Endothelial cell of umbilical vein (primary cell): ENCODE measurements at regions not wholly inside any gene's neighbourhood (a gene's known extent, or its start where the extent isn't known, plus 50 kb on each side); places are given as distances from the start of the nearest gene placed in this dataset.
"Not testable (repeated sequence)": the region's sequence is repeated elsewhere in the genome, so short reads cannot be mapped to it uniquely, and the experiment has no call there.

Source experiments
- BruUV-seq: library from RNA; stranded (reverse); fragments of 400-500 nt; replicated peaks from 2 replicates; lab custom pipeline; 2021; lab: Mats Ljungman, UMichigan
- CTCF ChIA-PET: fragments of 300-600, 350-600 bp; sonication (Branson Sonifier 250); formaldehyde crosslinking; loops from one replicate; lab custom pipeline; 2021; ENCODE audit warnings: antibody characterized with exemption, inconsistent platforms; lab: Charles Lee
- POLR2A ChIA-PET: fragments of 300-600, 350-600 bp; sonication (Branson Sonifier 250); formaldehyde crosslinking; loops from one replicate; lab custom pipeline; 2021; ENCODE audit warnings: antibody characterized with exemption, inconsistent platforms; lab: Charles Lee
- DNase-seq: peaks from one replicate; pipeline ENCODE4 v3.0.0-alpha.2; 2011; ENCODE audit warnings: low read depth, low spot score
- FAIRE-seq: peaks from 2 replicates; lab custom pipeline; 2011; peaks lifted over from hg19 to GRCh38; lab: Jason Lieb, UNC
- H2AFZ ChIP-seq: 2 replicates; pipeline ENCODE4 v1.6.0; 2012; ENCODE audit warnings: low read depth, low read length, control low read depth, inconsistent platforms
- H3K27ac ChIP-seq: 2 replicates; pipeline ENCODE4 v1.5.1; 2011; ENCODE audit warnings: low read depth, mild to moderate bottlenecking, control low read depth, low read length, moderate library complexity; ENCODE audit not compliant: insufficient read depth
- H3K27me3 ChIP-seq, 2 experiments: 2 replicates each; pipeline versions ENCODE4 v1.6.0 to v1.6.1; 2011; ENCODE audit warnings: low read length in 2 of 2, mixed read lengths in 1 of 2; ENCODE audit not compliant: control insufficient read depth in 2 of 2, insufficient read depth in 2 of 2
- H3K36me3 ChIP-seq, 2 experiments: 2 replicates in 1 of 2; 3 replicates in 1 of 2; pipeline ENCODE4 v1.5.1; 2011; ENCODE audit warnings: low read length in 2 of 2, mild to moderate bottlenecking in 1 of 2, moderate library complexity in 1 of 2; ENCODE audit not compliant: control insufficient read depth in 2 of 2, insufficient read depth in 2 of 2; ENCODE audit errors: extremely low read depth in 1 of 2
- H3K4me1 ChIP-seq: 3 replicates; pipeline ENCODE4 v1.5.1; 2011; ENCODE audit warnings: mild to moderate bottlenecking, low read length; ENCODE audit not compliant: control insufficient read depth, insufficient read depth; ENCODE audit errors: extremely low read depth
- H3K4me2 ChIP-seq: 2 replicates; pipeline ENCODE4 v1.6.1; 2011; ENCODE audit warnings: low read length, control low read depth, mixed read lengths; ENCODE audit not compliant: insufficient read depth
- H3K4me3 ChIP-seq, 3 experiments: fragments of 200-600 bp in 1 of 3; sonication (generic), shearing (Covaris generic) in 1 of 3; replicated peaks in 1 of 3; 2 replicates each; pipeline ENCODE4 v1.5.1; 2011 to 2016; ENCODE audit warnings: control low read depth in 3 of 3, low read length in 3 of 3, mild to moderate bottlenecking in 2 of 3, inconsistent platforms in 1 of 3, low read depth in 1 of 3, moderate library complexity in 1 of 3; ENCODE audit not compliant: insufficient read depth in 1 of 3
- H3K79me2 ChIP-seq: 2 replicates; pipeline ENCODE4 v1.6.0; 2012; ENCODE audit warnings: low read length, inconsistent platforms; ENCODE audit not compliant: control insufficient read depth, insufficient read depth
- H3K9ac ChIP-seq: replicated peaks from 2 replicates; pipeline ENCODE3; 2011; ENCODE audit warnings: low read length, control low read depth; ENCODE audit not compliant: insufficient read depth; ENCODE audit errors: extremely low read depth
- H3K9me1 ChIP-seq: replicated peaks from 3 replicates; pipeline ENCODE4 v1.6.0; 2011; ENCODE audit warnings: mild to moderate bottlenecking, low read length; ENCODE audit not compliant: control insufficient read depth, insufficient read depth; ENCODE audit errors: extremely low read depth
- H3K9me3 ChIP-seq: replicated peaks from 2 replicates; pipeline ENCODE4 v1.5.1; 2012; ENCODE audit warnings: low read length, inconsistent platforms; ENCODE audit not compliant: control insufficient read depth, insufficient read depth
- H4K20me1 ChIP-seq: replicated peaks from 2 replicates; pipeline ENCODE3; 2011; ENCODE audit warnings: mild to moderate bottlenecking, low read length; ENCODE audit not compliant: control insufficient read depth, insufficient read depth; ENCODE audit errors: extremely low read depth
- CTCF ChIP-seq, 2 donors: IDR thresholded peaks; 1 replicate in 1 of 2; 2 replicates in 1 of 2; pipeline ENCODE4 v1.5.1; 2011; ENCODE audit warnings: low read length in 2 of 2, mild to moderate bottlenecking in 2 of 2, moderate library complexity in 2 of 2, control low read depth in 1 of 2, inconsistent platforms in 1 of 2, low read depth in 1 of 2; ENCODE audit not compliant: insufficient read depth in 1 of 2; ENCODE audit errors: extremely low read depth in 1 of 2
- EZH2 ChIP-seq: IDR thresholded peaks from 2 replicates; pipeline ENCODE4 v1.6.1; 2012; ENCODE audit warnings: borderline replicate concordance, low read depth, mild to moderate bottlenecking, moderate library complexity, low read length, inconsistent platforms; ENCODE audit not compliant: severe bottlenecking
- FOS ChIP-seq: IDR thresholded peaks from 2 replicates; pipeline ENCODE4 v1.6.1; 2011; ENCODE audit warnings: mild to moderate bottlenecking, low read length, moderate library complexity, borderline replicate concordance; ENCODE audit not compliant: insufficient read depth
- GATA2 ChIP-seq: IDR thresholded peaks from 2 replicates; pipeline ENCODE4 v1.7.0; 2011; ENCODE audit warnings: low read depth, mild to moderate bottlenecking, moderate library complexity, mixed read lengths, low read length; ENCODE audit not compliant: insufficient read length, insufficient read depth
- JUN ChIP-seq: IDR thresholded peaks from 2 replicates; pipeline ENCODE4 v1.6.1; 2011; ENCODE audit warnings: borderline replicate concordance, low read depth; ENCODE audit not compliant: insufficient read length, insufficient read depth
- MAX ChIP-seq: IDR thresholded peaks from 2 replicates; pipeline ENCODE4 v1.6.1; 2011; ENCODE audit not compliant: insufficient read depth, insufficient read length
- MYC ChIP-seq: IDR thresholded peaks from one replicate; pipeline ENCODE4 v1.6.1; 2011; ENCODE audit warnings: mild to moderate bottlenecking, low read depth, low read length
- POLR2A ChIP-seq: IDR thresholded peaks from 2 replicates; pipeline ENCODE4 v1.6.1; 2012; ENCODE audit warnings: low read depth, mild to moderate bottlenecking, control low read depth, low read length
- POLR2AphosphoS5 ChIP-seq: IDR thresholded peaks from 2 replicates; pipeline ENCODE4 v1.6.1; 2012; ENCODE audit warnings: low read depth, mild to moderate bottlenecking, control low read depth, low read length, moderate library complexity; ENCODE audit not compliant: insufficient read depth
- dilution Hi-C: fragments of 300-500 bp; cut with MboI; formaldehyde crosslinking; loops from one replicate; pipeline ENCODE4 v1.15.0; 2019; ENCODE audit warnings: low sequenced_read_pairs; ENCODE audit not compliant: extremely low pct_ligation_motif_present
- intact Hi-C: fragments of 100-400 bp; cut with micrococcal nuclease; formaldehyde crosslinking; loops from one replicate; pipeline ENCODE4 v1.10.0; 2022

GRCh38 chr5:25241981-25242380, 597.2 kb upstream of the CDH10 start:
- CTCF ChIA-PET = no interaction called here
- dilution Hi-C loops = no loop called here
- Histone ChIP-seq H3K4me2 (no peak overlapping the region), H3K4me3 (no peak overlapping the region), H4K20me1 (no peaks in the 10 kb centered on the region), H3K9ac (no peak overlapping the region), H3K9me1 (no peaks in the 10 kb centered on the region), H2AFZ (no peak overlapping the region), H3K27me3 (no peaks in the 10 kb centered on the region), H3K9me3 (peaks cover 7% of the 10 kb centered on the region), H3K36me3 (no peaks in the 10 kb centered on the region), H3K79me2 (no peaks in the 10 kb centered on the region), H3K4me1 (no peaks in the 10 kb centered on the region), H3K27ac (no peak overlapping the region)
- no peak for DNase-seq
- no peak for FAIRE-seq
- intact Hi-C loops = no loop called here
- POLR2A ChIA-PET = no interaction called here
- no TSS peak for BruUV-seq
- TF ChIP-seq MAX (no peak), JUN (no peak), EZH2 (no peak), FOS (no peak), GATA2 (no peak), CTCF (IDR thresholded peaks at IDR 0.05; ENCODE audit: extremely low read depth in 1 of 2, insufficient read depth in 1 of 2, low read depth in 1 of 2, low read length in 2 of 2) (no peak), POLR2AphosphoS5 (no peak), MYC (no peak), POLR2A (no peak)

- POLR2A ChIA-PET, H3K9ac ChIP-seq, H3K9me3 ChIP-seq, dilution Hi-C loops, BruUV-seq, H3K4me2 ChIP-seq, H2AFZ ChIP-seq, H4K20me1 ChIP-seq, H3K79me2 ChIP-seq, H3K27me3 ChIP-seq, H3K4me3 ChIP-seq, FAIRE-seq, H3K36me3 ChIP-seq, DNase-seq, CTCF ChIA-PET, H3K4me1 ChIP-seq, H3K9me1 ChIP-seq, H3K27ac ChIP-seq, intact Hi-C loops: not testable (repeated sequence)
Measured at GRCh38 chr5:25238720-25239119, 593.9 kb upstream of the CDH10 start.
